ENCODE measurements at regions not wholly inside any gene's neighbourhood (a gene's known extent, or its start where the extent isn't known, plus 50 kb on each side); places are given as distances from the start of the nearest gene placed in this dataset.
A peak's percentile ranks its signal among the peaks of the same experiment; 100 is the strongest.

DNA sequence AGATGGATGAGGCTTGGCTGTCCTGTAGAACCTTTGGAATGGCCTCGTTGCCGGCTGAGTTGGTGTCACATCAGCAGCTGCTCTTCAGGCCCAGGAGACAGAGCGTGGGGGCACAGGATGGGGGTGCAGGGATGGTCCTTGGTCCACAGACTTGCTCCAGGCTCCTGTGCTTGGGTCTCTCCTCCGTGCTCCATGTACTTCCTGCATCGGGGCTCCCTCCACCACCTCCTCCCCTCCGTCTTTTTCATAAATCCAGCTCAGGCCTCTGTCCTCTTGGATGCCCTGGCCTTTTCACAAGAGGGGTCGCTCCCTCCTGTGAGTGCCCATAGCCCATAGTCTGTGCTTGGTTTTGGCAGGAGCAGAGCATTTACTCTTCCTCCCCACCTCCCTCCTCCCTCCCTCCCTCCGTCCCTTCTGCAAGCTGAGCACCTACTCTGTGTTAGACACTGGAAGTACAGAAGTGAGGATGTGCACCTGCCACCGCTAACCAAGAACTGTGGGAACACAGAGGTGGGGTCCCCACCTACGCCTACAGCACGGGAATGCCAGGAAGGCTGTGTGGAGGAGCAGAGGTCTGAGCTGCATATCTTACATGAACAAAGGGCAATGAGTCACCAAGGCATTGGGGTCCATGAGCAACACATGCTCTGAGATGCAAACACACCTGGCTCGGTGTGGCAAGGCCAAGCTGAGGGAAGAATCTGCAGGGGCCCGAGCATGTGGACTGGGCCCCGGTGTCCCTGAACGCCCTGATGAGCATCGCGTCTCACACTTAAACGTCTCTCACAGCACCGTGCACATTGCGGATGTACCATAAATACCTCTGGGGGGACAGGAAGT lies 458.7 kb upstream of the HS6ST1 start:
- no peaks in the 10 kb centered on the region for H3K27me3 ChIP-seq (replicated peaks; ENCODE audit: insufficient read depth)
- H3K36me3 ChIP-seq = no peaks in the 10 kb centered on the region
- DNase-seq (ENCODE audit: low spot score) = no peak
- TF ChIP-seq POLR2A (IDR thresholded peaks at IDR 0.05) (no peak), POLR2AphosphoS5 (IDR thresholded peaks at IDR 0.05) (no peak), CTCF (IDR thresholded peaks at IDR 0.05) (no peak)
- no peaks in the 10 kb centered on the region for H3K4me1 ChIP-seq (replicated peaks)
- no peak overlapping the region for H3K27ac ChIP-seq
- WGBS = 85% methylated on average over 20 of the region's 20 CpGs
- no peak overlapping the region for H3K4me3 ChIP-seq
- no peaks in the 10 kb centered on the region for H3K9me3 ChIP-seq
- intact Hi-C loops (cut with DNase I) = no loop called here

- intact Hi-C loops (cut with DNase I) = no loop called here
- WGBS = 93% methylated on average over 2 of the region's 2 CpGs
- Histone ChIP-seq H3K36me3 (no peaks in the 10 kb centered on the region), H3K9me3 (no peaks in the 10 kb centered on the region), H3K4me3 (no peak overlapping the region), H3K4me1 (replicated peaks) (no peaks in the 10 kb centered on the region), H3K27me3 (replicated peaks; ENCODE audit: insufficient read depth) (no peaks in the 10 kb centered on the region), H3K27ac (no peak overlapping the region)
- DNase-seq (ENCODE audit: low spot score) = no peak
- TF ChIP-seq POLR2A (IDR thresholded peaks at IDR 0.05) = no peak
- TF ChIP-seq POLR2AphosphoS5 (IDR thresholded peaks at IDR 0.05) = no peak
- TF ChIP-seq CTCF (IDR thresholded peaks at IDR 0.05) = no peak
Measured at GRCh38 chr2:128778843-128779242, 460.2 kb upstream of the HS6ST1 start.

GRCh38 chr2:128779301-128780095 lies 460.8 kb upstream of the HS6ST1 start:
- intact Hi-C loops (cut with DNase I) = no loop called here
- 92% methylated on average over 9 of the region's 9 CpGs for WGBS
- H3K9me3 ChIP-seq = no peaks in the 10 kb centered on the region
- H3K27ac ChIP-seq = no peak overlapping the region
- H3K27me3 ChIP-seq (replicated peaks; ENCODE audit: insufficient read depth) = no peaks in the 10 kb centered on the region
- no peak for TF ChIP-seq POLR2AphosphoS5 (IDR thresholded peaks at IDR 0.05)
- TF ChIP-seq CTCF (IDR thresholded peaks at IDR 0.05) = no peak
- no peak for TF ChIP-seq POLR2A (IDR thresholded peaks at IDR 0.05)
- no peaks in the 10 kb centered on the region for H3K4me1 ChIP-seq (replicated peaks)
- no peak overlapping the region for H3K4me3 ChIP-seq
- no peaks in the 10 kb centered on the region for H3K36me3 ChIP-seq
- DNase-seq (ENCODE audit: low spot score) = peak; percentile 2

GRCh38 chr2:128780434-128781080 lies 461.9 kb upstream of the HS6ST1 start:
- 94% methylated on average over 5 of the region's 5 CpGs for WGBS
- H3K27ac ChIP-seq = no peak overlapping the region
- intact Hi-C loops (cut with DNase I) = no loop called here
- H3K9me3 ChIP-seq = no peaks in the 10 kb centered on the region
- H3K4me3 ChIP-seq = no peak overlapping the region
- peak; percentile 3 for DNase-seq (ENCODE audit: low spot score)
- H3K27me3 ChIP-seq (replicated peaks; ENCODE audit: insufficient read depth) = no peaks in the 10 kb centered on the region
- H3K4me1 ChIP-seq (replicated peaks) = no peaks in the 10 kb centered on the region
- no peak for TF ChIP-seq CTCF (IDR thresholded peaks at IDR 0.05)
- TF ChIP-seq POLR2A (IDR thresholded peaks at IDR 0.05) = no peak
- TF ChIP-seq POLR2AphosphoS5 (IDR thresholded peaks at IDR 0.05) = no peak
- no peaks in the 10 kb centered on the region for H3K36me3 ChIP-seq

Measured in prostate gland (tissue), 2 donors.